ENCODE measurements at regions not wholly inside any gene's neighbourhood (a gene's known extent, or its start where the extent isn't known, plus 50 kb on each side); places are given as distances from the start of the nearest gene placed in this dataset.
"Not testable (repeated sequence)": the region's sequence is repeated elsewhere in the genome, so short reads cannot be mapped to it uniquely, and the experiment has no call there.

GRCh38 chr6:80605165-80605989 is 498.9 kb downstream of the BCKDHB start:
- TF ChIP-seq, protein P1, sequence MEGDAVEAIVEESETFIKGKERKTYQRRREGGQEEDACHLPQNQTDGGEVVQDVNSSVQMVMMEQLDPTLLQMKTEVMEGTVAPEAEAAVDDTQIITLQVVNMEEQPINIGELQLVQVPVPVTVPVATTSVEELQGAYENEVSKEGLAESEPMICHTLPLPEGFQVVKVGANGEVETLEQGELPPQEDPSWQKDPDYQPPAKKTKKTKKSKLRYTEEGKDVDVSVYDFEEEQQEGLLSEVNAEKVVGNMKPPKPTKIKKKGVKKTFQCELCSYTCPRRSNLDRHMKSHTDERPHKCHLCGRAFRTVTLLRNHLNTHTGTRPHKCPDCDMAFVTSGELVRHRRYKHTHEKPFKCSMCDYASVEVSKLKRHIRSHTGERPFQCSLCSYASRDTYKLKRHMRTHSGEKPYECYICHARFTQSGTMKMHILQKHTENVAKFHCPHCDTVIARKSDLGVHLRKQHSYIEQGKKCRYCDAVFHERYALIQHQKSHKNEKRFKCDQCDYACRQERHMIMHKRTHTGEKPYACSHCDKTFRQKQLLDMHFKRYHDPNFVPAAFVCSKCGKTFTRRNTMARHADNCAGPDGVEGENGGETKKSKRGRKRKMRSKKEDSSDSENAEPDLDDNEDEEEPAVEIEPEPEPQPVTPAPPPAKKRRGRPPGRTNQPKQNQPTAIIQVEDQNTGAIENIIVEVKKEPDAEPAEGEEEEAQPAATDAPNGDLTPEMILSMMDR (IDR thresholded peaks at IDR 0.05; ENCODE audit: low read depth, low read length, missing control alignments) = peak; percentile 46
- DNase-seq (ENCODE audit: low read depth) = no peak
- no peak overlapping the region for H3K4me3 ChIP-seq (ENCODE audit: low read depth, low read length)

GRCh38 chr6:80603679-80604078 is 497.2 kb downstream of the BCKDHB start:
- H3K4me3 ChIP-seq (ENCODE audit: low read depth, low read length) = no peak overlapping the region
- TF ChIP-seq, protein P1 (IDR thresholded peaks at IDR 0.05; ENCODE audit: low read depth, low read length, missing control alignments) = no peak
- DNase-seq (ENCODE audit: low read depth) = no peak

GRCh38 chr6:80594461-80594860 is 488.0 kb downstream of the BCKDHB start:
- TF ChIP-seq, protein P1 (IDR thresholded peaks at IDR 0.05; ENCODE audit: low read depth, low read length, missing control alignments) = no peak
- H3K4me3 ChIP-seq (ENCODE audit: low read depth, low read length) = no peak overlapping the region
- no peak for DNase-seq (ENCODE audit: low read depth)

DNA sequence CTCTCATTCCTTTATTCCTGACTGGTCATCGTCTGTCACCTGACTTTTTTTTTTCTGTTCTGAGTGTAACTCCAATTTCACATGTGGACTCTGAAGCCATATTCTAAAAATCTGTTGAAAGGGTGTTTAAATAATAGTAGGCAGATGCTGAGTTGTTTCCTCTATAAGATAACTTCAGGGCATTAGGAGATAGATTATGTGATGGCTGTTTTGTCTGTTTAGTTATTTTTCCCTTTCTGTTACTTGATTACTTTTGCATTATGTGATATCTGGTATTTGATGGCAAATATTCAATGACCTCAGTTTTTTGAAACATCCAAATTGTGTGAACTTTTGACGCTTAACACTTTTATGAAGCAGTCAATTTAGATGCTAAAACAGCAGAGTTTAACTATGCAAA is 486.0 kb downstream of the BCKDHB start:
- no peak for DNase-seq (ENCODE audit: low read depth)
- no peak overlapping the region for H3K4me3 ChIP-seq (ENCODE audit: low read depth, low read length)
- TF ChIP-seq, protein P1 (IDR thresholded peaks at IDR 0.05; ENCODE audit: low read depth, low read length, missing control alignments) = no peak

DNA sequence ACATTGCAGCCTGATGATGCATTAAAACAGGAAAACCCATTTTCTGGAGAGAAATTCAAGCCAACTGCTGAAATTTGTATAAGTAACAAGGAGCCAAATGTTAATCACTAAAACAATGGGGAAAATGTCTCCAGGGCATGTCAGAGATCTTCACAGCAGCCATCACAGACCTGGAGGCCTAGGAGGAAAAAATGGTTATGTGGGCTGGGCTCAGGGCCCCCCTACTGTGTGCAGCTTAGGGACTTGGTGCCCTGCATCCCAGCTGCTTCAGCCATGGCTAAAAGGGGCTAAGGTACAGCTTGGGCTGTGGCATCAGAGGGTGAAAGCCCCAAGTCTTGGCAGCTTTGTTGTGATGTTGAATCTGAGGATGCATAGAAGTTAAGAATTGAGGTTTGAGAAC is 479.8 kb downstream of the BCKDHB start:
- no peak for DNase-seq (ENCODE audit: low read depth)
- TF ChIP-seq, protein P1 (IDR thresholded peaks at IDR 0.05; ENCODE audit: low read depth, low read length, missing control alignments) = no peak
- H3K4me3 ChIP-seq (ENCODE audit: low read depth, low read length) = no peak overlapping the region

GRCh38 chr6:80579391-80580023 is 473.0 kb downstream of the BCKDHB start:
- DNase-seq (ENCODE audit: low read depth) = no peak
- no peak overlapping the region for H3K4me3 ChIP-seq (ENCODE audit: low read depth, low read length)
- TF ChIP-seq, protein P1 (IDR thresholded peaks at IDR 0.05; ENCODE audit: low read depth, low read length, missing control alignments) = no peak

GRCh38 chr6:80573320-80573719 is 466.8 kb downstream of the BCKDHB start:
- DNase-seq (ENCODE audit: low read depth); H3K4me3 ChIP-seq (ENCODE audit: low read depth, low read length): not testable (repeated sequence)

Data from GM12864 (cell line).